Endodermal cell (in vitro differentiated cells): ENCODE measurements at regions not wholly inside any gene's neighbourhood (a gene's known extent, or its start where the extent isn't known, plus 50 kb on each side); places are given as distances from the start of the nearest gene placed in this dataset.

ENCODE experiments used
- DNase-seq: peaks from one replicate; pipeline ENCODE4 v3.0.0-alpha.2; 2017
- H3K27ac ChIP-seq: 2 replicates; pipeline ENCODE4 v1.5.1; 2013; ENCODE audit warnings: mild to moderate bottlenecking, low read depth, low read length, moderate library complexity
- H3K27me3 ChIP-seq: 2 replicates; pipeline ENCODE4 v1.6.1; 2013; ENCODE audit warnings: mild to moderate bottlenecking, low read length, moderate library complexity; ENCODE audit not compliant: insufficient read depth, control insufficient read depth, poor library complexity, severe bottlenecking
- H3K36me3 ChIP-seq: 2 replicates; pipeline ENCODE4 v1.7.0; 2013; ENCODE audit warnings: mild to moderate bottlenecking, low read length, moderate library complexity; ENCODE audit not compliant: control insufficient read depth, insufficient read depth
- H3K4me1 ChIP-seq: one replicate; pipeline ENCODE4 v1.7.0; 2013; ENCODE audit warnings: low read length; ENCODE audit not compliant: control insufficient read depth, insufficient read depth
- H3K4me3 ChIP-seq: 2 replicates; pipeline ENCODE4 v1.5.1; 2013; ENCODE audit warnings: mild to moderate bottlenecking, low read length, moderate library complexity
- H3K9ac ChIP-seq: 2 replicates; pipeline ENCODE4 v1.6.1; 2013; ENCODE audit warnings: mild to moderate bottlenecking, low read length, moderate library complexity; ENCODE audit not compliant: poor library complexity, severe bottlenecking; ENCODE audit errors: extremely low read depth
- H3K9me3 ChIP-seq: 2 replicates; pipeline ENCODE4 v1.6.1; 2013; ENCODE audit warnings: mild to moderate bottlenecking, low read length, moderate library complexity; ENCODE audit not compliant: control insufficient read depth
- H3K27ac Mint-ChIP-seq: 2 replicates; pipeline ENCODE4 v1.8.0; 2020; ENCODE audit warnings: mixed read lengths
- H3K27me3 Mint-ChIP-seq: 2 replicates; pipeline ENCODE4 v1.8.0; 2021; ENCODE audit warnings: mild to moderate bottlenecking, mixed read lengths; ENCODE audit not compliant: insufficient read depth
- H3K36me3 Mint-ChIP-seq: 2 replicates; pipeline ENCODE4 v1.8.0; 2020; ENCODE audit warnings: low read depth, mixed read lengths
- H3K4me1 Mint-ChIP-seq: 2 replicates; pipeline ENCODE4 v1.8.0; 2020; ENCODE audit warnings: mixed read lengths
- H3K4me3 Mint-ChIP-seq: 2 replicates; pipeline ENCODE4 v1.8.0; 2020; ENCODE audit warnings: mild to moderate bottlenecking, moderate library complexity, mixed read lengths
- H3K9me3 Mint-ChIP-seq: 2 replicates; pipeline ENCODE4 v1.8.0; 2020; ENCODE audit warnings: mild to moderate bottlenecking, mixed read lengths
- CTCF ChIP-seq: fragments of 200-600 bp; sonication (generic); conservative IDR thresholded peaks from 2 replicates; pipeline ENCODE4 v1.5.0; 2021; ENCODE audit warnings: antibody characterized with exemption, mild to moderate bottlenecking
- WGBS, 2 experiments: methylation state at CpG; one replicate each; pipeline versions ENCODE4 v1.1.5 to v1.1.7; 2013; ENCODE audit warnings: missing lambda C conversion rate in 2 of 2, mixed read lengths in 1 of 2; ENCODE audit not compliant: insufficient coverage in 1 of 2, insufficient read length in 1 of 2; 5-methylcytosine and 5-hydroxymethylcytosine counted together

GRCh38 chr11:32485733-32486132, 50.4 kb upstream of the WT1 start:
- Histone ChIP-seq H3K27ac (no peak overlapping the region), H3K27me3 (no peaks in the 10 kb centered on the region), H3K4me3 (no peak overlapping the region), H3K36me3 (no peaks in the 10 kb centered on the region), H3K9ac (no peak overlapping the region), H3K4me1 (no peaks in the 10 kb centered on the region), H3K9me3 (no peaks in the 10 kb centered on the region)
- Mint-ChIP-seq H3K4me3 (no peak overlapping the region), H3K36me3 (no peaks in the 10 kb centered on the region), H3K27me3 (peaks cover 2% of the 10 kb centered on the region), H3K27ac (no peak overlapping the region), H3K4me1 (no peaks in the 10 kb centered on the region), H3K9me3 (no peaks in the 10 kb centered on the region)
- TF ChIP-seq CTCF: no peak
- no peak for DNase-seq
- 90 to 92% methylated on average over 3 to 5 of the region's 5 CpGs for WGBS, 2 experiments
